Fibroblast of pulmonary artery (primary cell): ENCODE measurements at regions not wholly inside any gene's neighbourhood (a gene's known extent, or its start where the extent isn't known, plus 50 kb on each side); places are given as distances from the start of the nearest gene placed in this dataset.

ENCODE experiments used
- DNase-seq: peaks from one replicate; pipeline ENCODE4 v3.0.0-alpha.2; 2010; ENCODE audit warnings: low read depth
- H3K4me3 ChIP-seq: replicated peaks from 2 replicates; pipeline ENCODE4 v1.5.1; 2011; ENCODE audit warnings: low read depth, mild to moderate bottlenecking, control low read depth, low read length, moderate library complexity
- CTCF ChIP-seq: IDR thresholded peaks from 2 replicates; pipeline ENCODE4 v1.5.1; 2011; ENCODE audit warnings: mild to moderate bottlenecking, control low read depth, low read length, inconsistent platforms; ENCODE audit errors: missing control alignments

- no peak for DNase-seq
- no peak for TF ChIP-seq CTCF
- no peak overlapping the region for H3K4me3 ChIP-seq
Observed at GRCh38 chr4:127344071-127344470, 288.7 kb upstream of the INTU start.

GRCh38 chr4:127347936-127348335 is 284.8 kb upstream of the INTU start:
- no peak overlapping the region for H3K4me3 ChIP-seq
- no peak for TF ChIP-seq CTCF
- no peak for DNase-seq

GRCh38 chr4:127352220-127353113 is 280.3 kb upstream of the INTU start:
- TF ChIP-seq CTCF, result no peak
- no peak overlapping the region for H3K4me3 ChIP-seq
- no peak for DNase-seq

GRCh38 chr4:127355743-127356142 is 277.0 kb upstream of the INTU start:
- no peak for TF ChIP-seq CTCF
- H3K4me3 ChIP-seq, result no peak overlapping the region
- no peak for DNase-seq

- no peak for TF ChIP-seq CTCF
- H3K4me3 ChIP-seq, result no peak overlapping the region
- DNase-seq, result no peak
Observed at GRCh38 chr4:127357765-127358164, 275.0 kb upstream of the INTU start.

- no peak for TF ChIP-seq CTCF
- no peak for DNase-seq
- no peak overlapping the region for H3K4me3 ChIP-seq
Observed at GRCh38 chr4:127362686-127363085, 270.1 kb upstream of the INTU start.

GRCh38 chr4:127364397-127364796 is 268.4 kb upstream of the INTU start:
- no peak for DNase-seq
- no peak overlapping the region for H3K4me3 ChIP-seq
- TF ChIP-seq CTCF, result no peak
